Rectal smooth muscle tissue (tissue), 1 donor: ENCODE measurements at regions not wholly inside any gene's neighbourhood (a gene's known extent, or its start where the extent isn't known, plus 50 kb on each side); places are given as distances from the start of the nearest gene placed in this dataset.
"Not testable (repeated sequence)": the region's sequence is repeated elsewhere in the genome, so short reads cannot be mapped to it uniquely, and the experiment has no call there.

Experiments
- H3K27ac ChIP-seq: one replicate; pipeline ENCODE4 v1.7.0; 2013; ENCODE audit warnings: low read depth, low read length, inconsistent platforms
- H3K27me3 ChIP-seq: one replicate; pipeline ENCODE4 v1.7.0; 2013; ENCODE audit warnings: low read length; ENCODE audit not compliant: control insufficient read depth, insufficient read depth
- H3K36me3 ChIP-seq: one replicate; pipeline ENCODE4 v1.7.0; 2013; ENCODE audit warnings: low read length; ENCODE audit not compliant: control insufficient read depth, insufficient read depth
- H3K4me1 ChIP-seq: one replicate; pipeline ENCODE4 v1.7.0; 2013; ENCODE audit warnings: low read length; ENCODE audit not compliant: control insufficient read depth, insufficient read depth
- H3K4me3 ChIP-seq: one replicate; pipeline ENCODE4 v1.7.0; 2013; ENCODE audit warnings: low read length
- H3K9ac ChIP-seq: one replicate; pipeline ENCODE4 v1.7.0; 2013; ENCODE audit warnings: low read length

DNA sequence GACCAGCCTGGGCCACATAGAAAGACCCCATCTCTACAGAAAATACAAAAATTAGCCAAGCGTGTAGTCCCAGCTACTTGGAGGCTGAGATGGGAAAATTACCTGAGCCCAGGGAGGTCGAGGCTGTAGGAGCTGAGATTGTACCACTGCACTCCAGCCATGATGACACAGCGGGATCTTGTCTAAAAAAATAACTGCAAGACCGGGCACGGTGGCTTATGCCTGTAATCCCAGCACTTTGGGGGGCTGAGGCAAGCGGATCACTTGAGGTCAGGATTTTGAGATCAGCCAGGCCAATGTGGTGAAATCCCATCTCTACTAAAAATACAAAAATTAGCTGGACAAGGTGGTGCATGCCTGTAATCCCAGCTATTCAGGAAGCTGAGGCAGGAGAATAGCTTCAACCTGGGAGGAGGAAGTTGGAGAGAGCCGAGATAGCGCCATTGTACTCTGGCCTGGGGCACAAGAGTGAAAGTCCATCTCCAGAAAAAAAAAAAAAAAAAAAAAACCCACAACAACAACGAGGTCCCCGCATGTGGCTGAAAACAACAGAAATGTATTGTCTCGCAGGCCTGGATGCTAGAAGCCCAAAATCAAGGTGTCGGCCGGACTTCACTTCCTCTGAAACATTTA is 50.7 kb upstream of the DEFB108B start:
- not testable (repeated sequence) for H3K27me3 ChIP-seq, H3K9ac ChIP-seq, H3K36me3 ChIP-seq, H3K4me3 ChIP-seq, H3K4me1 ChIP-seq, H3K27ac ChIP-seq

DNA sequence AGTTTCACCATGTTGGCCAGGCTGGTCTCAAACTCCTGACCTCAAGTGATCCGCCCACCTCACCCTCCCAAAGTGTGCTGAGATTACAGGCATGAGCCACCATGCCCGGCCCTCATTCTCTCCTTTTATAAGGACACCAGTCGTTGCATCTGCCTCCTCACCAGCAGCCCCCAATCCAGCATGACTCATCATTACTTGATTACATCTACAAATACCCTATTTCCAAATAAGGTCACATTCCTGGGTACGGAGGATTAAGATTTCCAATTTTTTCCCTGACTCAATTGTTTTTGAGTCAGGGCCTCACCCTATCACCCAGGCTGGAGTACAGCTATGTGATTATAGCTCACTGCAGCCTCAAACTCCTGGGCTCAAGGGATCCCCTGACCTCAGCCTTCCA is 49.8 kb upstream of the DEFB108B start:
- not testable (repeated sequence) for H3K4me1 ChIP-seq, H3K36me3 ChIP-seq, H3K9ac ChIP-seq, H3K4me3 ChIP-seq, H3K27me3 ChIP-seq, H3K27ac ChIP-seq
